Kidney (tissue), 13 donors: ENCODE measurements at regions not wholly inside any gene's neighbourhood (a gene's known extent, or its start where the extent isn't known, plus 50 kb on each side); places are given as distances from the start of the nearest gene placed in this dataset.

Experiments used
- DNase-seq, 5 donors: peaks; one replicate each; pipeline ENCODE4 v3.0.0-alpha.2; 2013 to 2020
- FAIRE-seq: peaks from 2 replicates; lab custom pipeline; 2012; peaks lifted over from hg19 to GRCh38; lab: Jason Lieb, UNC
- H3K27ac ChIP-seq, 2 donors: one replicate each; pipeline ENCODE4 v1.7.0; 2013; ENCODE audit warnings: low read depth in 2 of 2, low read length in 2 of 2, inconsistent platforms in 1 of 2
- H3K27me3 ChIP-seq: one replicate; pipeline ENCODE4 v1.7.1; 2013; ENCODE audit warnings: low read length, inconsistent platforms; ENCODE audit not compliant: control insufficient read depth, insufficient read depth
- H3K36me3 ChIP-seq, 3 donors: one replicate each; pipeline versions ENCODE4 v1.7.0 to v1.7.1; 2013; ENCODE audit warnings: low read length in 3 of 3, control low read depth in 1 of 3, inconsistent platforms in 1 of 3; ENCODE audit not compliant: insufficient read depth in 3 of 3, control insufficient read depth in 2 of 3
- H3K4me1 ChIP-seq, 3 donors: one replicate each; pipeline versions ENCODE4 v1.7.0 to v1.7.1; 2013; ENCODE audit warnings: low read length in 3 of 3, inconsistent platforms in 1 of 3, low read depth in 1 of 3; ENCODE audit not compliant: control insufficient read depth in 2 of 3, insufficient read depth in 2 of 3
- H3K4me3 ChIP-seq, 3 donors: one replicate each; pipeline versions ENCODE4 v1.7.0 to v1.8.1; 2013; ENCODE audit warnings: low read length in 3 of 3, control low read depth in 1 of 3, inconsistent platforms in 1 of 3
- H3K9ac ChIP-seq, 3 donors: one replicate each; pipeline versions ENCODE4 v1.7.0 to v1.7.1; 2013; ENCODE audit warnings: low read length in 3 of 3, control low read depth in 1 of 3, inconsistent platforms in 1 of 3
- H3K9me3 ChIP-seq, 3 donors: one replicate each; pipeline versions ENCODE4 v1.7.0 to v1.7.1; 2013; ENCODE audit warnings: low read length in 3 of 3, control low read depth in 1 of 3, inconsistent platforms in 1 of 3; ENCODE audit not compliant: control insufficient read depth in 2 of 3, insufficient read depth in 1 of 3
- CTCF ChIP-seq: IDR thresholded peaks from 3 replicates; pipeline ENCODE4 v1.5.1; 2012; ENCODE audit warnings: mild to moderate bottlenecking, moderate library complexity, borderline replicate concordance; ENCODE audit not compliant: insufficient read depth; ENCODE audit errors: extremely low read depth
- intact Hi-C: fragments of 100-400 bp; cut with DNase I; formaldehyde crosslinking; loops from one replicate; pipeline ENCODE4 v1.11.1; 2022
- donor health status: control.
- donor health status: control.
- donor health status: control.
- donor health status: control.
- donor health status: control.
- donor health status: DM: yes; HTN: yes; CAD: no.
- donor health status: Normal renal cell carcinoma (clear cell type).

- Histone ChIP-seq H3K4me1 (no peaks in the 10 kb centered on the region), H3K27me3 (no peaks in the 10 kb centered on the region), H3K27ac (no peak overlapping the region), H3K36me3 (no peaks in the 10 kb centered on the region), H3K9me3 (no peaks in the 10 kb centered on the region), H3K4me3 (no peak overlapping the region), H3K9ac (no peak overlapping the region)
- TF ChIP-seq CTCF, result no peak
- intact Hi-C loops, result no loop called here
- DNase-seq, result no peak
- FAIRE-seq, result no peak
These were observed 291.0 kb upstream of the SLITRK6 start for GRCh38 chr13:86090181-86090580.

GRCh38 chr13:86087244-86087643 lies 288.0 kb upstream of the SLITRK6 start:
- no peaks in the 10 kb centered on the region for H3K27me3 ChIP-seq
- no peak overlapping the region for H3K27ac ChIP-seq
- H3K4me3 ChIP-seq, result no peak overlapping the region
- H3K36me3 ChIP-seq, result no peaks in the 10 kb centered on the region
- TF ChIP-seq CTCF, result no peak
- FAIRE-seq (no peak), DNase-seq (no peak)
- H3K9me3 ChIP-seq, result no peaks in the 10 kb centered on the region
- H3K4me1 ChIP-seq, result no peaks in the 10 kb centered on the region
- intact Hi-C loops, result no loop called here
- H3K9ac ChIP-seq, result no peak overlapping the region

GRCh38 chr13:86085890-86086289 lies 286.7 kb upstream of the SLITRK6 start:
- intact Hi-C loops, result no loop called here
- no peaks in the 10 kb centered on the region for H3K27me3 ChIP-seq
- no peak for TF ChIP-seq CTCF
- H3K36me3 ChIP-seq, result no peaks in the 10 kb centered on the region
- no peak overlapping the region for H3K4me3 ChIP-seq
- no peak for FAIRE-seq
- H3K9ac ChIP-seq, result no peak overlapping the region
- H3K4me1 ChIP-seq, result no peaks in the 10 kb centered on the region
- H3K9me3 ChIP-seq, result no peaks in the 10 kb centered on the region
- no peak overlapping the region for H3K27ac ChIP-seq
- no peak for DNase-seq

- H3K27me3 ChIP-seq, result no peaks in the 10 kb centered on the region
- no peaks in the 10 kb centered on the region for H3K4me1 ChIP-seq
- FAIRE-seq, result no peak
- no peak overlapping the region for H3K4me3 ChIP-seq
- no peak for DNase-seq
- no peak for TF ChIP-seq CTCF
- intact Hi-C loops, result no loop called here
- H3K27ac ChIP-seq, result no peak overlapping the region
- no peak overlapping the region for H3K9ac ChIP-seq
- H3K9me3 ChIP-seq, result no peaks in the 10 kb centered on the region
- no peaks in the 10 kb centered on the region for H3K36me3 ChIP-seq
These were observed 282.9 kb upstream of the SLITRK6 start for GRCh38 chr13:86082121-86082520.
